Liver (tissue), 8 donors: ENCODE measurements at regions not wholly inside any gene's neighbourhood (a gene's known extent, or its start where the extent isn't known, plus 50 kb on each side); places are given as distances from the start of the nearest gene placed in this dataset.

Experiments used
- DNase-seq: peaks from one replicate; pipeline ENCODE4 v3.0.0-alpha.2; 2017; ENCODE audit warnings: low spot score
- H3K27ac ChIP-seq, 2 donors: one replicate each; pipeline ENCODE4 v1.7.0; 2013; ENCODE audit warnings: inconsistent platforms in 2 of 2, low read length in 2 of 2, control low read depth in 1 of 2, low read depth in 1 of 2, mild to moderate bottlenecking in 1 of 2
- H3K27me3 ChIP-seq, 4 donors: one replicate each; pipeline versions ENCODE4 v1.6.1 to v1.7.0; 2013; ENCODE audit warnings: low read length in 3 of 4, inconsistent platforms in 1 of 4, mild to moderate bottlenecking in 1 of 4, moderate library complexity in 1 of 4; ENCODE audit not compliant: control insufficient read depth in 4 of 4, insufficient read depth in 4 of 4
- H3K36me3 ChIP-seq, 4 donors: one replicate each; pipeline versions ENCODE4 v1.6.1 to v1.7.0; 2013; ENCODE audit warnings: low read length in 3 of 4, mild to moderate bottlenecking in 3 of 4, low read depth in 1 of 4, moderate library complexity in 1 of 4; ENCODE audit not compliant: control insufficient read depth in 4 of 4, insufficient read depth in 3 of 4
- H3K4me1 ChIP-seq, 4 donors: one replicate each; pipeline versions ENCODE4 v1.6.1 to v1.7.0; 2013; ENCODE audit warnings: low read length in 3 of 4, mild to moderate bottlenecking in 3 of 4, moderate library complexity in 1 of 4; ENCODE audit not compliant: control insufficient read depth in 4 of 4, insufficient read depth in 4 of 4
- H3K4me3 ChIP-seq, 3 donors: one replicate each; pipeline versions ENCODE4 v1.6.1 to v1.7.0; 2013; ENCODE audit warnings: low read length in 3 of 3, control low read depth in 1 of 3, low read depth in 1 of 3, mild to moderate bottlenecking in 1 of 3
- H3K9ac ChIP-seq, 2 donors: one replicate each; pipeline ENCODE4 v1.7.0; 2013; ENCODE audit warnings: low read length in 2 of 2, mild to moderate bottlenecking in 2 of 2, moderate library complexity in 2 of 2, control low read depth in 1 of 2, low read depth in 1 of 2
- H3K9me3 ChIP-seq, 4 donors: one replicate each; pipeline versions ENCODE4 v1.6.1 to v1.7.0; 2013; ENCODE audit warnings: low read length in 3 of 4; ENCODE audit not compliant: control insufficient read depth in 4 of 4
- EGR1 ChIP-seq, 2 donors: IDR thresholded peaks; 2 replicates each; pipeline ENCODE4 v1.6.1; 2016 to 2018; ENCODE audit warnings: antibody characterized with exemption in 2 of 2, low read depth in 2 of 2
- FOXA1 ChIP-seq: IDR thresholded peaks from 2 replicates; pipeline ENCODE4 v1.6.1; 2016; ENCODE audit warnings: antibody characterized with exemption
- FOXA2 ChIP-seq: IDR thresholded peaks from 2 replicates; pipeline ENCODE4 v1.6.1; 2016; ENCODE audit warnings: antibody characterized with exemption
- GABPA ChIP-seq, 2 donors: IDR thresholded peaks in 1 of 2; conservative IDR thresholded peaks in 1 of 2; 2 replicates each; pipeline ENCODE4 v1.6.1; 2016; ENCODE audit warnings: antibody characterized with exemption in 2 of 2, mild to moderate bottlenecking in 1 of 2, moderate library complexity in 1 of 2
- HNF4A ChIP-seq, 2 donors: conservative IDR thresholded peaks; 2 replicates each; pipeline ENCODE4 v1.6.1; 2016; ENCODE audit warnings: antibody characterized with exemption in 2 of 2, mild to moderate bottlenecking in 2 of 2
- HNF4G ChIP-seq: IDR thresholded peaks from 2 replicates; pipeline ENCODE4 v1.6.1; 2016; ENCODE audit warnings: antibody characterized with exemption
- JUND ChIP-seq, 2 donors: IDR thresholded peaks; 2 replicates each; pipeline ENCODE4 v1.6.1; 2016; ENCODE audit warnings: antibody characterized with exemption in 2 of 2
- MAX ChIP-seq: IDR thresholded peaks from 2 replicates; pipeline ENCODE4 v1.6.1; 2016; ENCODE audit warnings: antibody characterized with exemption
- NR2F2 ChIP-seq: IDR thresholded peaks from 2 replicates; pipeline ENCODE4 v1.6.1; 2016; ENCODE audit warnings: antibody characterized with exemption
- RAD21 ChIP-seq, 2 donors: IDR thresholded peaks; 2 replicates each; pipeline ENCODE4 v1.6.1; 2016; ENCODE audit warnings: antibody characterized with exemption in 2 of 2, mild to moderate bottlenecking in 2 of 2
- RXRA ChIP-seq, 2 donors: IDR thresholded peaks; 2 replicates each; pipeline ENCODE4 v1.6.1; 2017 to 2018; ENCODE audit warnings: antibody characterized with exemption in 2 of 2, mild to moderate bottlenecking in 1 of 2
- TAF1 ChIP-seq: conservative IDR thresholded peaks from 2 replicates; pipeline ENCODE4 v1.6.1; 2016; ENCODE audit warnings: antibody characterized with exemption, mild to moderate bottlenecking
- YY1 ChIP-seq: IDR thresholded peaks from 2 replicates; pipeline ENCODE4 v1.6.1; 2016; ENCODE audit warnings: antibody characterized with exemption, mild to moderate bottlenecking
- ZBTB33 ChIP-seq: IDR thresholded peaks from 2 replicates; pipeline ENCODE4 v1.6.1; 2016; ENCODE audit warnings: antibody characterized with exemption
- WGBS: extraction: QIAGEN DNeasy Blood & Tissue Kit; methylation state at CpG from one replicate; pipeline ENCODE4 v1.1.7; 2013; 5-methylcytosine and 5-hydroxymethylcytosine counted together
- TF ChIP-seq, protein P1 (sequence below): fragments of 150-350 bp; IDR thresholded peaks from 2 replicates; pipeline ENCODE4 v1.5.1; 2017; ENCODE audit warnings: improper control_type of control experiment, low read depth, low read length; ENCODE audit not compliant: missing input control
- TF ChIP-seq, protein P2 (sequence below): IDR thresholded peaks from 2 replicates; pipeline ENCODE4 v1.6.1; 2016; ENCODE audit warnings: antibody characterized with exemption, mild to moderate bottlenecking
- donor health status: healthy.
- donor health status: healthy.
- donor health status: healthy.
- donor health status: healthy.
- donor health status: healthy.

DNA sequence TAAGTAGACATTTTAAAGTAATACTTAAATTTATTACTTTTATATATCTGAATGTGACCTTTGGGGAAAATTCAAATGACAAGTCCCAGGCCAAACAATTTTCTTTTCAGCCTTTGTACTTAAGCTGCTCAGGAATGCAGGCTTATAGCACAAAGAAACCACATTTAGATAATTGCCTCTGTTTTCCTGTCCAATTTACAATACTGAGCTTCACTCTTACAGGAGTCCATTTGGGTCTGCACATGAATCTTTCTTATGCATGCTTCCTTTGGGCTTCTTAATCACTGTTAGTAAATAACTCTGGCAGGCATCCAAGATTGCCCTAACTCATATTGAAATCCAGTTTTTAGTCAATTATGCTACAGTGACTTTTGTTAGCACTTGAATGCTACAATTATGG is 459.4 kb upstream of the TGFBR2 start:
- Histone ChIP-seq H3K4me1 (peaks cover 0 to under 1% (median 0%) of the 10 kb centered on the region in 4 donors), H3K27me3 (no peaks in the 10 kb centered on the region), H3K36me3 (no peaks in the 10 kb centered on the region), H3K9me3 (no peaks in the 10 kb centered on the region), H3K27ac (no peak overlapping the region), H3K4me3 (no peak overlapping the region), H3K9ac (no peak overlapping the region)
- DNase-seq = no peak
- no peak for TF ChIP-seq HNF4A (conservative IDR thresholded peaks at IDR 0.05)
- no peak for TF ChIP-seq NR2F2
- TF ChIP-seq, protein P1, sequence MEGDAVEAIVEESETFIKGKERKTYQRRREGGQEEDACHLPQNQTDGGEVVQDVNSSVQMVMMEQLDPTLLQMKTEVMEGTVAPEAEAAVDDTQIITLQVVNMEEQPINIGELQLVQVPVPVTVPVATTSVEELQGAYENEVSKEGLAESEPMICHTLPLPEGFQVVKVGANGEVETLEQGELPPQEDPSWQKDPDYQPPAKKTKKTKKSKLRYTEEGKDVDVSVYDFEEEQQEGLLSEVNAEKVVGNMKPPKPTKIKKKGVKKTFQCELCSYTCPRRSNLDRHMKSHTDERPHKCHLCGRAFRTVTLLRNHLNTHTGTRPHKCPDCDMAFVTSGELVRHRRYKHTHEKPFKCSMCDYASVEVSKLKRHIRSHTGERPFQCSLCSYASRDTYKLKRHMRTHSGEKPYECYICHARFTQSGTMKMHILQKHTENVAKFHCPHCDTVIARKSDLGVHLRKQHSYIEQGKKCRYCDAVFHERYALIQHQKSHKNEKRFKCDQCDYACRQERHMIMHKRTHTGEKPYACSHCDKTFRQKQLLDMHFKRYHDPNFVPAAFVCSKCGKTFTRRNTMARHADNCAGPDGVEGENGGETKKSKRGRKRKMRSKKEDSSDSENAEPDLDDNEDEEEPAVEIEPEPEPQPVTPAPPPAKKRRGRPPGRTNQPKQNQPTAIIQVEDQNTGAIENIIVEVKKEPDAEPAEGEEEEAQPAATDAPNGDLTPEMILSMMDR = no peak
- no peak for TF ChIP-seq JUND (IDR thresholded peaks at IDR 0.05)
- TF ChIP-seq TAF1 = no peak
- TF ChIP-seq YY1 = no peak
- no peak for TF ChIP-seq RAD21 (IDR thresholded peaks at IDR 0.05)
- TF ChIP-seq FOXA2 = no peak
- TF ChIP-seq MAX = no peak

DNA sequence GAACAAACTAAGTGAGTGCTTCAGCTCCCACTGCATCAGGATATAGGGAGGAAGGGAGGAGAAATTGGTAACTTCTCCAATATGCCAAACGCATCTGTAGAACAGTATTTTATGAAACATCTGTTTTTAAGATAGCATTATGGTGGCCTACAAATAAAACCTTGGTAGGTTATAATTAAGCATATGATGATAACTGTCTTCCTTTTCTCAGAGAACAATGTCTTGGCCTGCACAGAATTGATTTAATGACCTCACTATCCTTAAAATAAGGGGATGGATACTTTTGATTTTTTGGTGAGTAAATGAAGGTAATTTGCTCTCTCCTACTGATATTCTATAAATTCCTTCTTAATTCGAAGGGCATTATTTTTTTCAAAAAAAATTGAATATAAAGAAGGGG is 451.5 kb upstream of the TGFBR2 start:
- H3K9ac ChIP-seq = no peak overlapping the region
- H3K27me3 ChIP-seq = no peaks in the 10 kb centered on the region
- H3K4me3 ChIP-seq = no peak overlapping the region
- WGBS = 85% methylated on average over 2 of the region's 2 CpGs
- no peaks in the 10 kb centered on the region for H3K36me3 ChIP-seq
- TF ChIP-seq NR2F2 (no peak), ZBTB33 (no peak), HNF4G (no peak), RXRA (IDR thresholded peaks at IDR 0.05) (no peak), HNF4A (conservative IDR thresholded peaks at IDR 0.05) (no peak)
- no peak for DNase-seq
- no peaks in the 10 kb centered on the region for H3K9me3 ChIP-seq
- no peaks in the 10 kb centered on the region for H3K4me1 ChIP-seq
- H3K27ac ChIP-seq = no peak overlapping the region

GRCh38 chr3:30155755-30156154 is 450.6 kb upstream of the TGFBR2 start:
- DNase-seq = no peak
- WGBS = 52% methylated on average over 3 of the region's 3 CpGs
- H3K9me3 ChIP-seq = no peaks in the 10 kb centered on the region
- no peak overlapping the region for H3K27ac ChIP-seq
- H3K27me3 ChIP-seq = no peaks in the 10 kb centered on the region
- no peaks in the 10 kb centered on the region for H3K4me1 ChIP-seq
- H3K9ac ChIP-seq = no peak overlapping the region
- H3K4me3 ChIP-seq = no peak overlapping the region
- no peaks in the 10 kb centered on the region for H3K36me3 ChIP-seq
- TF ChIP-seq ZBTB33 = no peak
- no peak for TF ChIP-seq EGR1 (IDR thresholded peaks at IDR 0.05; ENCODE audit: low read depth in 2 of 2)
- TF ChIP-seq TAF1 = no peak
- TF ChIP-seq YY1 = no peak
- TF ChIP-seq JUND (IDR thresholded peaks at IDR 0.05) = no peak
- no peak for TF ChIP-seq FOXA2
- TF ChIP-seq FOXA1 = no peak
- no peak for TF ChIP-seq NR2F2
- no peak for TF ChIP-seq HNF4A (conservative IDR thresholded peaks at IDR 0.05)
- TF ChIP-seq RAD21 (IDR thresholded peaks at IDR 0.05) = no peak
- no peak for TF ChIP-seq GABPA (IDR thresholded peaks at IDR 0.05 in 1 of 2, conservative IDR thresholded peaks at IDR 0.05 in 1 of 2)
- TF ChIP-seq, protein P2, sequence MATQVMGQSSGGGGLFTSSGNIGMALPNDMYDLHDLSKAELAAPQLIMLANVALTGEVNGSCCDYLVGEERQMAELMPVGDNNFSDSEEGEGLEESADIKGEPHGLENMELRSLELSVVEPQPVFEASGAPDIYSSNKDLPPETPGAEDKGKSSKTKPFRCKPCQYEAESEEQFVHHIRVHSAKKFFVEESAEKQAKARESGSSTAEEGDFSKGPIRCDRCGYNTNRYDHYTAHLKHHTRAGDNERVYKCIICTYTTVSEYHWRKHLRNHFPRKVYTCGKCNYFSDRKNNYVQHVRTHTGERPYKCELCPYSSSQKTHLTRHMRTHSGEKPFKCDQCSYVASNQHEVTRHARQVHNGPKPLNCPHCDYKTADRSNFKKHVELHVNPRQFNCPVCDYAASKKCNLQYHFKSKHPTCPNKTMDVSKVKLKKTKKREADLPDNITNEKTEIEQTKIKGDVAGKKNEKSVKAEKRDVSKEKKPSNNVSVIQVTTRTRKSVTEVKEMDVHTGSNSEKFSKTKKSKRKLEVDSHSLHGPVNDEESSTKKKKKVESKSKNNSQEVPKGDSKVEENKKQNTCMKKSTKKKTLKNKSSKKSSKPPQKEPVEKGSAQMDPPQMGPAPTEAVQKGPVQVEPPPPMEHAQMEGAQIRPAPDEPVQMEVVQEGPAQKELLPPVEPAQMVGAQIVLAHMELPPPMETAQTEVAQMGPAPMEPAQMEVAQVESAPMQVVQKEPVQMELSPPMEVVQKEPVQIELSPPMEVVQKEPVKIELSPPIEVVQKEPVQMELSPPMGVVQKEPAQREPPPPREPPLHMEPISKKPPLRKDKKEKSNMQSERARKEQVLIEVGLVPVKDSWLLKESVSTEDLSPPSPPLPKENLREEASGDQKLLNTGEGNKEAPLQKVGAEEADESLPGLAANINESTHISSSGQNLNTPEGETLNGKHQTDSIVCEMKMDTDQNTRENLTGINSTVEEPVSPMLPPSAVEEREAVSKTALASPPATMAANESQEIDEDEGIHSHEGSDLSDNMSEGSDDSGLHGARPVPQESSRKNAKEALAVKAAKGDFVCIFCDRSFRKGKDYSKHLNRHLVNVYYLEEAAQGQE = no peak
- TF ChIP-seq, protein P1 = no peak
